IMR-90 (cell line): ENCODE measurements at regions not wholly inside any gene's neighbourhood (a gene's known extent, or its start where the extent isn't known, plus 50 kb on each side); places are given as distances from the start of the nearest gene placed in this dataset.

ENCODE experiments used
- ATAC-seq: fragments of 200-7000 bp; cut with Tn5 transposase; 2 replicates; pipeline ENCODE4 v1.9.1; 2020; ENCODE audit warnings: low read depth, mild to moderate bottlenecking, moderate library complexity
- BruUV-seq: library from RNA; stranded (reverse); fragments of 400-500 nt; replicated peaks from 2 replicates; lab custom pipeline; 2021; lab: Mats Ljungman, UMichigan
- CTCF ChIA-PET: fragments of 300-600 bp; formaldehyde crosslinking; extraction: SDS; loops from one replicate; lab custom pipeline; 2021; ENCODE audit warnings: antibody characterized with exemption; lab: Yijun Ruan, JAX
- POLR2A ChIA-PET: fragments of 300-600 bp; sonication (Branson Sonifier 250); formaldehyde crosslinking; loops from one replicate; lab custom pipeline; 2022; ENCODE audit warnings: antibody characterized with exemption; ENCODE audit not compliant: unreplicated experiment; lab: Charles Lee
- DNase-seq: peaks from one replicate; pipeline ENCODE4 v3.0.0; 2013
- H2AFZ ChIP-seq: replicated peaks from 2 replicates; pipeline ENCODE3; 2013; ENCODE audit warnings: low read length, mild to moderate bottlenecking; ENCODE audit not compliant: poor library complexity
- H2AK5ac ChIP-seq: 2 replicates; pipeline ENCODE4 v1.6.1; 2013; ENCODE audit warnings: low read depth, low read length, inconsistent platforms
- H2AK9ac ChIP-seq: replicated peaks from 2 replicates; pipeline ENCODE3; 2013; ENCODE audit warnings: mild to moderate bottlenecking, low read depth, low read length, moderate library complexity; ENCODE audit not compliant: poor library complexity
- H2BK120ac ChIP-seq: 2 replicates; pipeline ENCODE4 v1.6.1; 2013; ENCODE audit warnings: low read depth, low read length, inconsistent platforms
- H2BK15ac ChIP-seq: 3 replicates; pipeline ENCODE4 v1.6.1; 2013; ENCODE audit warnings: low read depth, low read length, inconsistent platforms
- H2BK20ac ChIP-seq: 2 replicates; pipeline ENCODE4 v1.6.1; 2013; ENCODE audit warnings: low read depth, mild to moderate bottlenecking, inconsistent platforms, low read length, moderate library complexity
- H2BK5ac ChIP-seq: 2 replicates; pipeline ENCODE4 v1.6.1; 2013; ENCODE audit warnings: mild to moderate bottlenecking, low read depth, low read length, inconsistent platforms; ENCODE audit not compliant: poor library complexity, severe bottlenecking
- H3K14ac ChIP-seq: replicated peaks from 2 replicates; pipeline ENCODE4 v1.6.1; 2013; ENCODE audit warnings: low read depth, low read length, inconsistent platforms
- H3K18ac ChIP-seq: 2 replicates; pipeline ENCODE4 v1.6.1; 2013; ENCODE audit warnings: low read depth, low read length, control low read depth
- H3K23ac ChIP-seq: 2 replicates; pipeline ENCODE4 v1.6.1; 2013; ENCODE audit warnings: low read depth, low read length, inconsistent platforms
- H3K27ac ChIP-seq: 2 replicates; pipeline ENCODE4 v1.5.1; 2013; ENCODE audit warnings: mild to moderate bottlenecking, control low read depth, low read length; ENCODE audit not compliant: insufficient read depth
- H3K27me3 ChIP-seq: 2 replicates; pipeline ENCODE4 v1.6.1; 2013; ENCODE audit warnings: low read length; ENCODE audit not compliant: control insufficient read depth, insufficient read depth
- H3K36me3 ChIP-seq: 2 replicates; pipeline ENCODE4 v1.6.1; 2013; ENCODE audit warnings: low read length, mixed read lengths; ENCODE audit not compliant: control insufficient read depth, insufficient read depth
- H3K4ac ChIP-seq: 2 replicates; pipeline ENCODE4 v1.6.1; 2013; ENCODE audit warnings: low read depth, low read length, inconsistent platforms
- H3K4me1 ChIP-seq: 2 replicates; pipeline ENCODE4 v1.6.1; 2013; ENCODE audit warnings: low read length, mixed read lengths; ENCODE audit not compliant: control insufficient read depth, insufficient read depth
- H3K4me2 ChIP-seq: 2 replicates; pipeline ENCODE4 v1.6.1; 2013; ENCODE audit warnings: low read depth, mild to moderate bottlenecking, control low read depth, low read length, moderate library complexity
- H3K4me3 ChIP-seq: 2 replicates; pipeline ENCODE4 v1.5.1; 2013; ENCODE audit warnings: low read depth, mild to moderate bottlenecking, control low read depth, low read length, moderate library complexity; ENCODE audit not compliant: insufficient read depth
- H3K56ac ChIP-seq: 2 replicates; pipeline ENCODE4 v1.6.1; 2013; ENCODE audit warnings: low read length, inconsistent platforms; ENCODE audit not compliant: insufficient read depth; ENCODE audit errors: extremely low read depth
- H3K79me1 ChIP-seq, 2 experiments: 2 replicates each; pipeline ENCODE4 v1.6.1; 2013; ENCODE audit warnings: low read length in 2 of 2, inconsistent platforms in 1 of 2, low read depth in 1 of 2
- H3K9ac ChIP-seq: 2 replicates; pipeline ENCODE4 v1.6.1; 2013; ENCODE audit warnings: low read depth, low read length, control low read depth
- H3K9me1 ChIP-seq: 2 replicates; pipeline ENCODE4 v1.6.1; 2013; ENCODE audit warnings: low read length, inconsistent platforms; ENCODE audit not compliant: insufficient read depth
- H3K9me3 ChIP-seq: 2 replicates; pipeline ENCODE4 v1.6.1; 2013; ENCODE audit warnings: low read length; ENCODE audit not compliant: control insufficient read depth, insufficient read depth
- H4K20me1 ChIP-seq: 2 replicates; pipeline ENCODE4 v1.6.1; 2013; ENCODE audit warnings: low read length, inconsistent platforms; ENCODE audit not compliant: insufficient read depth
- H4K5ac ChIP-seq: 2 replicates; pipeline ENCODE4 v1.6.1; 2013; ENCODE audit warnings: mild to moderate bottlenecking, low read depth, low read length, control low read depth
- H4K8ac ChIP-seq, 2 experiments: 2 replicates each; pipeline ENCODE4 v1.6.1; 2013; ENCODE audit warnings: low read depth in 2 of 2, low read length in 2 of 2, control low read depth in 1 of 2, inconsistent platforms in 1 of 2
- H4K91ac ChIP-seq: 2 replicates; pipeline ENCODE4 v1.6.1; 2013; ENCODE audit warnings: low read depth, low read length, inconsistent platforms; ENCODE audit not compliant: insufficient read depth
- BHLHE40 ChIP-seq: fragments of 150-350 bp; IDR thresholded peaks from 2 replicates; pipeline ENCODE4 v1.6.1; 2016; ENCODE audit warnings: mild to moderate bottlenecking, low read depth, low read length
- CEBPB ChIP-seq: IDR thresholded peaks from 2 replicates; pipeline ENCODE4 v1.6.1; 2012; ENCODE audit warnings: low read depth, low read length, improper control_type of control experiment
- CHD1 ChIP-seq: IDR thresholded peaks from 2 replicates; pipeline ENCODE4 v1.6.1; 2012; ENCODE audit warnings: low read depth, low read length, improper control_type of control experiment
- CTCF ChIP-seq: conservative IDR thresholded peaks from 2 replicates; pipeline ENCODE4 v1.5.1; 2012; ENCODE audit warnings: mild to moderate bottlenecking, low read depth, low read length, improper control_type of control experiment
- ELK1 ChIP-seq: fragments of 150-350 bp; IDR thresholded peaks from 2 replicates; pipeline ENCODE4 v1.6.1; 2016; ENCODE audit warnings: low read depth, mild to moderate bottlenecking, low read length, moderate library complexity, borderline replicate concordance
- FOS ChIP-seq: fragments of 150-350 bp; IDR thresholded peaks from 2 replicates; pipeline ENCODE4 v1.6.1; 2016; ENCODE audit warnings: low read depth, low read length
- MAFK ChIP-seq: IDR thresholded peaks from 2 replicates; pipeline ENCODE4 v1.6.1; 2012; ENCODE audit warnings: low read depth, low read length, improper control_type of control experiment
- MAZ ChIP-seq: IDR thresholded peaks from 2 replicates; pipeline ENCODE4 v1.6.1; 2012; ENCODE audit warnings: low read depth, mild to moderate bottlenecking, low read length, improper control_type of control experiment, moderate library complexity, borderline replicate concordance
- MXI1 ChIP-seq: IDR thresholded peaks from 2 replicates; pipeline ENCODE4 v1.6.1; 2012; ENCODE audit warnings: low read depth, mild to moderate bottlenecking, low read length, moderate library complexity, borderline replicate concordance
- NFE2L2 ChIP-seq: fragments of 150-350 bp; IDR thresholded peaks from 2 replicates; pipeline ENCODE4 v1.6.1; 2016; ENCODE audit warnings: low read depth, mild to moderate bottlenecking, low read length
- POLR2A ChIP-seq: IDR thresholded peaks from 2 replicates; pipeline ENCODE4 v1.6.1; 2012; ENCODE audit warnings: mild to moderate bottlenecking, low read depth, low read length
- RAD21 ChIP-seq: IDR thresholded peaks from 2 replicates; pipeline ENCODE4 v1.6.1; 2012; ENCODE audit warnings: low read length, improper control_type of control experiment
- RCOR1 ChIP-seq: IDR thresholded peaks from 2 replicates; pipeline ENCODE4 v1.6.1; 2012; ENCODE audit warnings: mild to moderate bottlenecking, low read length, improper control_type of control experiment; ENCODE audit not compliant: insufficient replicate concordance
- RFX5 ChIP-seq: IDR thresholded peaks from 2 replicates; pipeline ENCODE4 v1.8.0; 2012; ENCODE audit warnings: low read depth, mild to moderate bottlenecking, low read length, moderate library complexity
- SMC3 ChIP-seq: fragments of 150-350 bp; IDR thresholded peaks from 2 replicates; pipeline ENCODE4 v1.6.1; 2016; ENCODE audit warnings: low read depth, mild to moderate bottlenecking, antibody characterized with exemption, low read length, moderate library complexity
- USF2 ChIP-seq: fragments of 150-350 bp; IDR thresholded peaks from 2 replicates; pipeline ENCODE4 v1.6.1; 2017; ENCODE audit warnings: mild to moderate bottlenecking, antibody characterized with exemption, low read length, low read depth
- WGBS, 2 experiments: methylation state at CpG; one replicate each; pipeline versions ENCODE4 v1.1.5 to v1.1.7; 2013; ENCODE audit warnings: missing lambda C conversion rate in 2 of 2; ENCODE audit not compliant: insufficient read length in 1 of 2; ENCODE audit errors: extremely low coverage in 2 of 2; 5-methylcytosine and 5-hydroxymethylcytosine counted together
- dilution Hi-C: fragments of 300-500 bp; cut with HindIII; formaldehyde crosslinking; loops from one replicate; pipeline ENCODE4 v1.14.3; 2018; ENCODE audit warnings: low sequenced_read_pairs; ENCODE audit not compliant: unreplicated experiment
- in situ Hi-C: fragments of 300-500 bp; cut with MboI; formaldehyde crosslinking; loops from 3 replicates; pipeline ENCODE4 v1.14.3; 2019; ENCODE audit warnings: low sequenced_read_pairs, inconsistent platforms, mixed read lengths
- intact Hi-C: fragments of 100-400 bp; cut with micrococcal nuclease; formaldehyde crosslinking; loops from 2 replicates; pipeline ENCODE4 v1.10.0; 2022

- no TSS peak for BruUV-seq
- Histone ChIP-seq H3K4me3 (no peak overlapping the region), H3K4me2 (no peak overlapping the region), H3K27me3 (no peaks in the 10 kb centered on the region), H2BK5ac (no peak overlapping the region), H2BK20ac (no peak overlapping the region), H3K14ac (no peak overlapping the region), H3K23ac (no peak overlapping the region), H4K8ac (no peak overlapping the region), H4K5ac (no peak overlapping the region), H2BK15ac (no peak overlapping the region), H2AK9ac (no peak overlapping the region), H4K20me1 (no peaks in the 10 kb centered on the region), H4K91ac (no peak overlapping the region), H3K9ac (no peak overlapping the region), H2BK120ac (no peak overlapping the region), H3K4ac (no peak overlapping the region), H3K56ac (no peak overlapping the region), H3K9me3 (no peaks in the 10 kb centered on the region), H3K36me3 (no peaks in the 10 kb centered on the region), H2AK5ac (no peak overlapping the region), H3K4me1 (no peaks in the 10 kb centered on the region), H3K18ac (no peak overlapping the region), H3K9me1 (no peaks in the 10 kb centered on the region), H3K27ac (no peak overlapping the region), H2AFZ (no peak overlapping the region), H3K79me1 (no peaks in the 10 kb centered on the region)
- dilution Hi-C loops (no loop called here), intact Hi-C loops (no loop called here), in situ Hi-C loops (no loop called here)
- no peak for ATAC-seq
- WGBS, 2 experiments, result 60% methylated on average over 1 of the region's 1 CpG; no CpG with 5 or more reads in 1 of the 2 experiments
- no peak for TF ChIP-seq RCOR1
- no peak for TF ChIP-seq CHD1
- TF ChIP-seq RFX5, result no peak
- TF ChIP-seq SMC3, result no peak
- no peak for TF ChIP-seq MAFK
- no peak for TF ChIP-seq CTCF
- TF ChIP-seq NFE2L2, result no peak
- no peak for TF ChIP-seq MXI1
- TF ChIP-seq USF2, result no peak
- TF ChIP-seq CEBPB, result no peak
- no peak for TF ChIP-seq RAD21
- TF ChIP-seq ELK1, result no peak
- TF ChIP-seq POLR2A, result no peak
- no peak for TF ChIP-seq FOS
- no peak for TF ChIP-seq MAZ
- TF ChIP-seq BHLHE40, result no peak
- POLR2A ChIA-PET, result no interaction called here
- DNase-seq, result no peak
- CTCF ChIA-PET, result no interaction called here
These were observed 754.1 kb upstream of the SLC8A1 start for GRCh38 chr2:41206004-41206403.
